Kidney (tissue), 13 donors: ENCODE measurements at regions not wholly inside any gene's neighbourhood (a gene's known extent, or its start where the extent isn't known, plus 50 kb on each side); places are given as distances from the start of the nearest gene placed in this dataset.
A peak's percentile ranks its signal among the peaks of the same experiment; 100 is the strongest.

Experiments
- DNase-seq, 5 donors: peaks; one replicate each; pipeline ENCODE4 v3.0.0-alpha.2; 2013 to 2020
- FAIRE-seq: peaks from 2 replicates; lab custom pipeline; 2012; peaks lifted over from hg19 to GRCh38; lab: Jason Lieb, UNC
- H3K27ac ChIP-seq, 2 donors: one replicate each; pipeline ENCODE4 v1.7.0; 2013; ENCODE audit warnings: low read depth in 2 of 2, low read length in 2 of 2, inconsistent platforms in 1 of 2
- H3K27me3 ChIP-seq: one replicate; pipeline ENCODE4 v1.7.1; 2013; ENCODE audit warnings: low read length, inconsistent platforms; ENCODE audit not compliant: control insufficient read depth, insufficient read depth
- H3K36me3 ChIP-seq, 3 donors: one replicate each; pipeline versions ENCODE4 v1.7.0 to v1.7.1; 2013; ENCODE audit warnings: low read length in 3 of 3, control low read depth in 1 of 3, inconsistent platforms in 1 of 3; ENCODE audit not compliant: insufficient read depth in 3 of 3, control insufficient read depth in 2 of 3
- H3K4me1 ChIP-seq, 3 donors: one replicate each; pipeline versions ENCODE4 v1.7.0 to v1.7.1; 2013; ENCODE audit warnings: low read length in 3 of 3, inconsistent platforms in 1 of 3, low read depth in 1 of 3; ENCODE audit not compliant: control insufficient read depth in 2 of 3, insufficient read depth in 2 of 3
- H3K4me3 ChIP-seq, 3 donors: one replicate each; pipeline versions ENCODE4 v1.7.0 to v1.8.1; 2013; ENCODE audit warnings: low read length in 3 of 3, control low read depth in 1 of 3, inconsistent platforms in 1 of 3
- H3K9ac ChIP-seq, 3 donors: one replicate each; pipeline versions ENCODE4 v1.7.0 to v1.7.1; 2013; ENCODE audit warnings: low read length in 3 of 3, control low read depth in 1 of 3, inconsistent platforms in 1 of 3
- H3K9me3 ChIP-seq, 3 donors: one replicate each; pipeline versions ENCODE4 v1.7.0 to v1.7.1; 2013; ENCODE audit warnings: low read length in 3 of 3, control low read depth in 1 of 3, inconsistent platforms in 1 of 3; ENCODE audit not compliant: control insufficient read depth in 2 of 3, insufficient read depth in 1 of 3
- intact Hi-C: fragments of 100-400 bp; cut with DNase I; formaldehyde crosslinking; loops from one replicate; pipeline ENCODE4 v1.11.1; 2022
- TF ChIP-seq, protein P1 (sequence below): IDR thresholded peaks from 3 replicates; pipeline ENCODE4 v1.5.1; 2012; ENCODE audit warnings: mild to moderate bottlenecking, moderate library complexity, borderline replicate concordance; ENCODE audit not compliant: insufficient read depth; ENCODE audit errors: extremely low read depth
- donor health status: control.
- donor health status: control.
- donor health status: control.
- donor health status: control.
- donor health status: control.
- donor health status: DM: yes; HTN: yes; CAD: no.
- donor health status: Normal renal cell carcinoma (clear cell type).

DNA sequence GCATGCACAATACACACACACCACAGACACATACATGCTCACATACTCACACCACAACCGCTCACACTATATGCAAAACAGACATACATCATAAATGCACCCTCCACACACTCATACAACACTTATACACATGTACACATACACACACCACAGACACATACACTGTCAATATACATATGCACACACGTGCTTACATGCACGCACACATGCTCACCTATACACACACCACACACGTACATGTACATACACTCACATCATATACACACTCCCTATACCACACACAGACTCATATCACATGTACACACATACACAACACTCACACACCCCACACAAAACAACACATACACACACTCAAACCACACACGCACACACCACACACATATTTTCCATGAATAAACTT lies 885.3 kb downstream of the TBC1D22A start:
- no peak overlapping the region for H3K4me3 ChIP-seq
- no peak overlapping the region for H3K9ac ChIP-seq
- H3K27ac ChIP-seq = no peak overlapping the region
- DNase-seq (no peak), FAIRE-seq (no peak)
- peaks cover 0 to 2% (median 0%) of the 10 kb centered on the region in 3 donors for H3K4me1 ChIP-seq
- no peaks in the 10 kb centered on the region for H3K36me3 ChIP-seq
- peaks cover 0 to 3% (median 3%) of the 10 kb centered on the region in 3 donors for H3K9me3 ChIP-seq
- TF ChIP-seq, protein P1, sequence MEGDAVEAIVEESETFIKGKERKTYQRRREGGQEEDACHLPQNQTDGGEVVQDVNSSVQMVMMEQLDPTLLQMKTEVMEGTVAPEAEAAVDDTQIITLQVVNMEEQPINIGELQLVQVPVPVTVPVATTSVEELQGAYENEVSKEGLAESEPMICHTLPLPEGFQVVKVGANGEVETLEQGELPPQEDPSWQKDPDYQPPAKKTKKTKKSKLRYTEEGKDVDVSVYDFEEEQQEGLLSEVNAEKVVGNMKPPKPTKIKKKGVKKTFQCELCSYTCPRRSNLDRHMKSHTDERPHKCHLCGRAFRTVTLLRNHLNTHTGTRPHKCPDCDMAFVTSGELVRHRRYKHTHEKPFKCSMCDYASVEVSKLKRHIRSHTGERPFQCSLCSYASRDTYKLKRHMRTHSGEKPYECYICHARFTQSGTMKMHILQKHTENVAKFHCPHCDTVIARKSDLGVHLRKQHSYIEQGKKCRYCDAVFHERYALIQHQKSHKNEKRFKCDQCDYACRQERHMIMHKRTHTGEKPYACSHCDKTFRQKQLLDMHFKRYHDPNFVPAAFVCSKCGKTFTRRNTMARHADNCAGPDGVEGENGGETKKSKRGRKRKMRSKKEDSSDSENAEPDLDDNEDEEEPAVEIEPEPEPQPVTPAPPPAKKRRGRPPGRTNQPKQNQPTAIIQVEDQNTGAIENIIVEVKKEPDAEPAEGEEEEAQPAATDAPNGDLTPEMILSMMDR = no peak
- no peaks in the 10 kb centered on the region for H3K27me3 ChIP-seq
- intact Hi-C loops = no loop called here

DNA sequence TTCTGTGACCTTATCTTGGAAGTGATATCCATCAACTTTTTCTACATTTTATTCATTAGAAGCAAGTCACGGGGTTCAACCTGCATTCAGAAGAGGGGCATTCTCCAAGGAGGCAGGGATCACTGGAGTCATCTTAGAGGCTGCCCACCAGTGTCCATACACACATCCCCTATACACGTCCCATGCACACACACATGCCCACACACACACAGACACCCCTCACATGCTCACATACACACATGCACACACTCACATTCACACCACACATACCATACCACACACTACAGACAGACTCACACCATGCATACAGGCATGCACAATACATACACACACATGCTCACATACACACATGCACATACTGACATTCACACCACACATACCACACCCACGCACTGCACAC lies 884.7 kb downstream of the TBC1D22A start:
- Histone ChIP-seq H3K9ac (no peak overlapping the region), H3K27me3 (no peaks in the 10 kb centered on the region)
- intact Hi-C loops = no loop called here

DNA sequence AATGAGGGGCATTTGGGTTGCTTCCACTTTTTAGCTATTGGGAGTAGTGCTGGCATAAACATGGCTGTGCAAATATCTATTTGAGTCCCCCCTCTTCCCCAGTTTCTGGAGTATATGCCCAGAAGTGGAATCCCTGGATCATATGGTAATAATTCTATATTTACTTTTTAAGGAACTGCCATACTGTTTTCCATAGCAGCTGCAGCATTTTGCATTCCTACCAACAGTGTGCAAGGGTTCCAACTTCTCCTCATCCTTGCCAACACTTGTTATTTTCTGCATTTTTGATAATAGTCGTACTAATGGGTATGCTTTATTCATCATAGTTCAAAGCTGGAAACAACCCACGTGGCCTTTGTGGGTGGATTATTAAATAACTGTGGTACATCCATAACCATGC lies 883.5 kb downstream of the TBC1D22A start:
- peaks cover 0 to 2% (median 0%) of the 10 kb centered on the region in 3 donors for H3K4me1 ChIP-seq
- intact Hi-C loops = no loop called here
- H3K27ac ChIP-seq = no peak overlapping the region
- TF ChIP-seq, protein P1 = no peak
- H3K36me3 ChIP-seq = no peaks in the 10 kb centered on the region
- DNase-seq (no peak), FAIRE-seq (no peak)
- no peak overlapping the region for H3K4me3 ChIP-seq
- no peaks in the 10 kb centered on the region for H3K27me3 ChIP-seq
- H3K9ac ChIP-seq = no peak overlapping the region
- peaks cover 0 to 3% (median 3%) of the 10 kb centered on the region in 3 donors for H3K9me3 ChIP-seq

More for the DNA sequence above, 884.7 kb downstream of the TBC1D22A start:
- DNase-seq (no peak), FAIRE-seq (no peak)
- TF ChIP-seq, protein P1 = no peak
- H3K27ac ChIP-seq = no peak overlapping the region
- H3K4me3 ChIP-seq = peak overlapping the region in 1 of 3 donors; percentile 7
- peaks cover 0 to 3% (median 3%) of the 10 kb centered on the region in 3 donors for H3K9me3 ChIP-seq
- H3K4me1 ChIP-seq = peaks cover 0 to 2% (median 0%) of the 10 kb centered on the region in 3 donors
- H3K36me3 ChIP-seq = no peaks in the 10 kb centered on the region

DNA sequence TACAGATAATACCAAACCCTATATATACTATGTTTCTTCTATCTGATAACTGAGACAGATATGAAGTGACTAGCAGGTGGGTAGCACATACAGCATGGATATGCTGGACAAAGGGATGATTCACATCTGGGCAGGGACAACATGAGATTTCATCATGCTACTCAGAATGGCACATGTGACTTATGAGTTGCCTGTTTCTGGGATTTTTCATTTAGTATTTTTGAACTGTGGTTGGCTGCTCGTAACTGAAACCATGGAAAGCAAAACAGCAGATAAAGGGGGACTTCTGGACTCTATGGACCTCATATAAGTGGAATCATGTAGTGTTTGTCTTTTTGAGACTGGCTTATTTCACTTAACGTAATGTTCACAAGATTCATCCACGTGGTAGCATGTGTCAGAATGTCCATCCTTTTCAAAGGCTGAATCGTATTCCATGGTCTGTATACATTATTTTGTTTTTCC lies 883.0 kb downstream of the TBC1D22A start:
- no peak for DNase-seq
- Histone ChIP-seq H3K27me3 (no peaks in the 10 kb centered on the region), H3K36me3 (no peaks in the 10 kb centered on the region), H3K4me3 (no peak overlapping the region), H3K9me3 (peaks cover 0 to 3% (median 3%) of the 10 kb centered on the region in 3 donors), H3K9ac (no peak overlapping the region), H3K4me1 (peaks cover 0 to 2% (median 0%) of the 10 kb centered on the region in 3 donors), H3K27ac (no peak overlapping the region)
- TF ChIP-seq, protein P1 = no peak
- intact Hi-C loops = no loop called here
- FAIRE-seq = no peak
